ENCODE measurements at regions not wholly inside any gene's neighbourhood (a gene's known extent, or its start where the extent isn't known, plus 50 kb on each side); places are given as distances from the start of the nearest gene placed in this dataset.

DNA sequence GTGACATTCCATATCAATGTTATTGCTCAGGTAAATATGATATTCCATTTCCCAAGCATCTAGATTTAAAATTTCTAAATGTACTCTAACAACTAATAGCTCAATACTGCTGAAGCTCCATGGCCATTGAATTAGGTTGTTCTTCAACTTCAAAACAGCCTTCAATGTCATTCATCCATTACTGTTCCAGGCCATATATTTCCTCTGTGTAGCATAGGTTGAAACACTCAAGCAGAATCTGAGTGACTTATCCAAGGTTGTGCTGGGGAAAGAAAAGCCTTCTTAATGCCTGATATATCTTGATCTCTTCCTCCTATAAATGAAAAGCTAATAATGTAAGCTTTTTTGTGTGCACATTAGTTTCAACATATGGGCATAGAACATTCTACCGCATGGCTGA lies 142.1 kb upstream of the ARL4C start:
- Histone ChIP-seq H3K14ac (ENCODE audit: insufficient read length) (no peak overlapping the region), H3K56ac (replicated peaks; ENCODE audit: insufficient read length, low read depth, low read length) (no peak overlapping the region), H3K36me3 (ENCODE audit: control insufficient read depth in 2 of 4, insufficient read depth in 4 of 4, low read length in 3 of 4) (no peaks in the 10 kb centered on the region; a peak in 1 of 8 replicates), H3K9me3 (ENCODE audit: insufficient read depth in 2 of 2, low read depth in 1 of 2, low read length in 1 of 2) (peaks cover 9 to 14% of the 10 kb centered on the region in 2 experiments), H3K9ac (replicated peaks in 1 of 4; ENCODE audit: extremely low read depth in 1 of 4, low read depth in 3 of 4, low read length in 3 of 4) (no peak overlapping the region), H2BK20ac (ENCODE audit: low read length) (no peak overlapping the region), H3K27ac (ENCODE audit: low read depth, low read length) (no peak overlapping the region), H2BK15ac (ENCODE audit: low read length) (no peak overlapping the region), H2BK12ac (ENCODE audit: low read depth, low read length) (no peak overlapping the region), H3K79me2 (ENCODE audit: control insufficient read depth in 1 of 2, insufficient read depth in 2 of 2, low read length in 2 of 2) (no peaks in the 10 kb centered on the region), H4K5ac (ENCODE audit: insufficient read length, low read depth, low read length) (no peak overlapping the region), H2AK5ac (ENCODE audit: low read depth, low read length) (no peak overlapping the region), H4K20me1 (replicated peaks in 1 of 2; ENCODE audit: control insufficient read depth in 1 of 2, insufficient read depth in 2 of 2, low read length in 2 of 2) (no peaks in the 10 kb centered on the region), H4K8ac (ENCODE audit: extremely low read depth, insufficient read depth, low read length) (no peak overlapping the region), H3K23me2 (ENCODE audit: low read depth, low read length) (no peaks in the 10 kb centered on the region), H3K18ac (ENCODE audit: extremely low read depth, low read length) (no peak overlapping the region), H2AFZ (ENCODE audit: low read length) (no peak overlapping the region), H4K91ac (replicated peaks; ENCODE audit: insufficient read length, low read length) (no peak overlapping the region), H2BK120ac (replicated peaks; ENCODE audit: low read depth, low read length) (no peak overlapping the region), H3K4ac (replicated peaks; ENCODE audit: insufficient read length, low read depth, low read length) (no peak overlapping the region), H3K4me3 (ENCODE audit: extremely low read depth in 1 of 4, insufficient read depth in 2 of 4, low read depth in 3 of 4, low read length in 4 of 4) (no peak overlapping the region), H3K23ac (ENCODE audit: insufficient read length) (no peak overlapping the region), H3K79me1 (ENCODE audit: low read depth, low read length) (no peaks in the 10 kb centered on the region), H3K27me3 (replicated peaks in 1 of 4; ENCODE audit: control insufficient read depth in 3 of 4, extremely low read depth in 1 of 4, insufficient read depth in 3 of 4, low read length in 3 of 4) (no peaks in the 10 kb centered on the region), H3K4me1 (replicated peaks in 1 of 4; ENCODE audit: control insufficient read depth in 3 of 4, insufficient read depth in 4 of 4, low read length in 3 of 4) (peaks cover 0 to 4% (median 0%) of the 10 kb centered on the region in 4 experiments; a peak in 1 of 7 replicates), H2BK5ac (ENCODE audit: low read depth, low read length) (no peak overlapping the region), H3K4me2 (ENCODE audit: insufficient read depth in 1 of 2, low read depth in 2 of 2, low read length in 2 of 2) (no peak overlapping the region)
- ChIA-PET CTCF (ENCODE audit: partially characterized antibody) (no interaction called here), POLR2A (ENCODE audit: partially characterized antibody) (no interaction called here)
- TF ChIP-seq TAF7 (optimal IDR thresholded peaks at IDR 0.05; ENCODE audit: borderline replicate concordance, low read depth, low read length), result no peak
- TF ChIP-seq RNF2 (IDR thresholded peaks at IDR 0.05; ENCODE audit: borderline replicate concordance, low read depth, low read length, missing control alignments, poor library complexity, severe bottlenecking), result no peak
- no peak for TF ChIP-seq CHD1 (IDR thresholded peaks at IDR 0.05; ENCODE audit: low read depth, low read length)
- FAIRE-seq (no peak), DNase-seq (ENCODE audit: low read depth in 1 of 2, low spot score in 2 of 2) (no peak)
- WGBS, 2 experiments (ENCODE audit: extremely low coverage in 1 of 2, insufficient coverage in 1 of 2, insufficient read length in 1 of 2, insufficient replicate concordance in 2 of 2, low coverage in 1 of 2, low lambda C conversion rate in 2 of 2, missing lambda C conversion rate in 1 of 2), result 95% methylated on average over 1 of the region's 1 CpG; no CpG with 5 or more reads in 1 of the 2 experiments
